ES-I3 (cell line): ENCODE measurements at regions not wholly inside any gene's neighbourhood (a gene's known extent, or its start where the extent isn't known, plus 50 kb on each side); places are given as distances from the start of the nearest gene placed in this dataset.
"Not testable (repeated sequence)": the region's sequence is repeated elsewhere in the genome, so short reads cannot be mapped to it uniquely, and the experiment has no call there.

Source experiments
- H3K36me3 ChIP-seq: 2 replicates; pipeline ENCODE4 v1.6.1; 2013; ENCODE audit warnings: mild to moderate bottlenecking, low read length, control low read depth, moderate library complexity; ENCODE audit not compliant: insufficient read depth
- H3K4me1 ChIP-seq: 2 replicates; pipeline ENCODE4 v1.6.1; 2013; ENCODE audit warnings: mild to moderate bottlenecking, control low read depth, low read length; ENCODE audit not compliant: insufficient read depth
- H3K9ac ChIP-seq: 2 replicates; pipeline ENCODE4 v1.6.1; 2013; ENCODE audit warnings: low read depth, mild to moderate bottlenecking, low read length, moderate library complexity
- H3K9me3 ChIP-seq: 2 replicates; pipeline ENCODE4 v1.6.1; 2013; ENCODE audit warnings: mild to moderate bottlenecking, low read length, moderate library complexity; ENCODE audit not compliant: control insufficient read depth, insufficient read depth

DNA sequence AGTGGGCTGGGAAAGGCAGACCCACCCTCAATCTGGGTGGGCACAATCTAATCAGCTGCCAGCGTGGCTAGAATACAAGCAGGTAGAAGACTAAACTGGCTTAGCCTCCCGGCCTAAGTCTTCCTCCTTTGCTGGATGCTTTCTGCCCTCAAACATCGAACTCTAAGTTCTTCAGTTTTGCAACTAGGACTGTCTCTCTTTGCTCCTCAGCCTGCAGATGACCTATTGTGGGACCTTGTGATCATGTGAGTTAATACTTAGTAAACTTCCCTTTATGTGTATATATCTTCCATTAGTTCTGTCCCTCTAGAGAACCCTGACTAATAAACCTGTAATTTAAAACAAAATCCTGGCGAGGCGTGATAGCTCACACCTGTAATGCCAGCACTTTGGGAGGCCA is 51.8 kb upstream of the SLC39A8 start:
- not testable (repeated sequence) for H3K36me3 ChIP-seq, H3K9me3 ChIP-seq, H3K9ac ChIP-seq
- peaks cover 12% of the 10 kb centered on the region; the same call in 1 of the 2 replicates for H3K4me1 ChIP-seq

DNA sequence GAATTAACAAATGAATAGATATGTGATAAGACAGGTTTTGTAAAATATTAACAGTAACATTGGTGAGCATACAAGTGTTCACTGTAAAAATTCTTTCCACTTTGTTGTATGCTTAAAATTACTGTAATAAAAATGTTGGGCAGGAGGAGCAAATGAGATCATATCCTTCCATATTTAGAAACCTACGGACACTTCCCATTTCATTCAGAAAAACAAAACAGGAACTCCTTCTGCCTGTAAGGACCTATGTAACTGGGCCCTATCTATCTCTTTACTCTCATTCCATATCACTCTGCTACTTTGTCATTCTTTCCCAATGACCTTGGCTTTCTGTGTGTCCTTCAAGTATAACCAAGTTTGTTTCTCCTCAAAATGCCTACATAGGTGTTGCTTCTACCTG is 53.7 kb upstream of the SLC39A8 start:
- Histone ChIP-seq H3K9ac (no peak overlapping the region), H3K9me3 (no peaks in the 10 kb centered on the region), H3K4me1 (no peaks in the 10 kb centered on the region), H3K36me3 (no peaks in the 10 kb centered on the region)

DNA sequence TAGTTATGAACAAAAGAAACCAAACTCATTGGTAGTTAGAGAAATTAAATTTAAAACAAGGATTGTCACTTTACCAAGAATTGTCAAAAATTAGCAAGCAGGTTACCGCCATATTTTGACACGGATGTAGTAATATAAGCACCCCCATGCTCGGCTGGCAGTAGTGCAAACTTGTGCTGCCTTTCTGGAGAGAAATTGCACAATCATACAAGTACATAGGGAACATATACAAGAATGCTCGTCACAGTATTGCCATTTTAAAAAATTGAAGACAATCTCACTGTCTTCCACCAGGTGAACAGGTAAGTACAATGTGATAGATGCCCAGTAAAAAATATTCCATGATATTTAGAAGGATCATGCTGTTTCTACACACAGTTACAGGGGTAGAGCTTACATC is 55.6 kb upstream of the SLC39A8 start:
- no peaks in the 10 kb centered on the region for H3K4me1 ChIP-seq
- H3K36me3 ChIP-seq: no peaks in the 10 kb centered on the region
- H3K9ac ChIP-seq: no peak overlapping the region
- H3K9me3 ChIP-seq: no peaks in the 10 kb centered on the region

DNA sequence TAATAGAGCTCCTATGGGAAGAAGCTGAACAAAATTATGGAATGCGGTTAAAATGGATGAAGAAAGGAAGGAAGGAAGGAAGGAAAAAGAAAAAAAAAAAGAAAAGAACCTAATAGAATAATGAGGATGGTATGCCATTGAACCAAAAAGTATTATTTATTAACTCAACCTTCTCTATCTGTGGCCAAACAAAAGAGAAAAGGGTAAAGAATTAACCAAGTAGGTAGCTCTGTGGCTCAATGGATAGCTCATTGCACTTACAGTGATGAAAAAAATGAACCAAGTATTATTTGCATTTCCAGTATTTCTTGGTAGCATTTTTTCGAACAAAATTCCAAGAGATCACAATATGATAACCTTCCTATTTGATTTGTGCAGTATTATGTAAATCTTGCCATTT is 56.9 kb upstream of the SLC39A8 start:
- Histone ChIP-seq H3K36me3 (no peaks in the 10 kb centered on the region), H3K9ac (no peak overlapping the region), H3K4me1 (no peaks in the 10 kb centered on the region), H3K9me3 (no peaks in the 10 kb centered on the region)

- Histone ChIP-seq H3K9me3 (no peaks in the 10 kb centered on the region), H3K4me1 (no peaks in the 10 kb centered on the region), H3K36me3 (no peaks in the 10 kb centered on the region), H3K9ac (no peak overlapping the region)
Measured at GRCh38 chr4:102403116-102403515, 57.8 kb upstream of the SLC39A8 start.

GRCh38 chr4:102404431-102404969 is 59.2 kb upstream of the SLC39A8 start:
- Histone ChIP-seq H3K36me3 (no peaks in the 10 kb centered on the region), H3K9ac (no peak overlapping the region), H3K9me3 (no peaks in the 10 kb centered on the region), H3K4me1 (no peaks in the 10 kb centered on the region)

GRCh38 chr4:102405821-102406401 is 60.6 kb upstream of the SLC39A8 start:
- H3K4me1 ChIP-seq: no peaks in the 10 kb centered on the region
- no peak overlapping the region for H3K9ac ChIP-seq
- no peaks in the 10 kb centered on the region for H3K36me3 ChIP-seq

GRCh38 chr4:102410884-102411283 is 65.6 kb upstream of the SLC39A8 start:
- not testable (repeated sequence) for H3K9ac ChIP-seq, H3K4me1 ChIP-seq, H3K36me3 ChIP-seq, H3K9me3 ChIP-seq

More at GRCh38 chr4:102405821-102406401, 60.6 kb upstream of the SLC39A8 start:
- no peaks in the 10 kb centered on the region for H3K9me3 ChIP-seq

- Histone ChIP-seq H3K9me3 (no peaks in the 10 kb centered on the region), H3K4me1 (no peaks in the 10 kb centered on the region), H3K9ac (no peak overlapping the region)
Measured at GRCh38 chr4:102411408-102411807, 66.1 kb upstream of the SLC39A8 start.

DNA sequence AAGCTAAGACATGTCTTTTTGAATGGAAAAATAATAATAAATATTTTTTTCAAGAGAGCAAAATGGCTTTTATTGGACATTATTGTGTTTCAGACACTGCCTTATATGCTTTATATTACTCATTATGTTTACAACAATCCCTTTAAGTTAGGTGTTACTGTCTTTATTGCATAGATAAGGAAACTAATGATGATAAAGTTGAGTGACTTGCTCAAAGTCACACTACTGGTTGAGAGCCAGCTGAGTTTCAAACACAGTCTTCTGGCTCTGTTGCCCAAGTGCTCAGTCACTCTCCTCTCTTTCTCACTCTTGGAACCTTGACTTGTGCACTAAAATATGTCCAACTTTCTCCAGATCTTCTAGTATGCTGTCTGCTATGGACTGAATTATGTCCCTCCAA is 71.5 kb upstream of the SLC39A8 start:
- H3K9ac ChIP-seq: no peak overlapping the region
- H3K4me1 ChIP-seq: no peaks in the 10 kb centered on the region
- no peaks in the 10 kb centered on the region for H3K9me3 ChIP-seq
- no peaks in the 10 kb centered on the region for H3K36me3 ChIP-seq

More at GRCh38 chr4:102411408-102411807, 66.1 kb upstream of the SLC39A8 start:
- H3K36me3 ChIP-seq: no peaks in the 10 kb centered on the region

GRCh38 chr4:102420563-102421398 is 75.5 kb upstream of the SLC39A8 start:
- Histone ChIP-seq H3K4me1 (no peaks in the 10 kb centered on the region), H3K9ac (no peak overlapping the region), H3K9me3 (peaks cover 4% of the 10 kb centered on the region; the same call in 1 of the 2 replicates), H3K36me3 (no peaks in the 10 kb centered on the region)

GRCh38 chr4:102422843-102423242 is 77.6 kb upstream of the SLC39A8 start:
- Histone ChIP-seq H3K9ac (no peak overlapping the region), H3K36me3 (no peaks in the 10 kb centered on the region), H3K9me3 (peaks cover 4% of the 10 kb centered on the region; the same call in 1 of the 2 replicates), H3K4me1 (no peaks in the 10 kb centered on the region)

- no peak overlapping the region for H3K9ac ChIP-seq
- peaks cover 4% of the 10 kb centered on the region; the same call in 1 of the 2 replicates for H3K9me3 ChIP-seq
- H3K4me1 ChIP-seq: no peaks in the 10 kb centered on the region
- H3K36me3 ChIP-seq: no peaks in the 10 kb centered on the region
Measured at GRCh38 chr4:102423375-102423774, 77.8 kb upstream of the NFKB1 start.

DNA sequence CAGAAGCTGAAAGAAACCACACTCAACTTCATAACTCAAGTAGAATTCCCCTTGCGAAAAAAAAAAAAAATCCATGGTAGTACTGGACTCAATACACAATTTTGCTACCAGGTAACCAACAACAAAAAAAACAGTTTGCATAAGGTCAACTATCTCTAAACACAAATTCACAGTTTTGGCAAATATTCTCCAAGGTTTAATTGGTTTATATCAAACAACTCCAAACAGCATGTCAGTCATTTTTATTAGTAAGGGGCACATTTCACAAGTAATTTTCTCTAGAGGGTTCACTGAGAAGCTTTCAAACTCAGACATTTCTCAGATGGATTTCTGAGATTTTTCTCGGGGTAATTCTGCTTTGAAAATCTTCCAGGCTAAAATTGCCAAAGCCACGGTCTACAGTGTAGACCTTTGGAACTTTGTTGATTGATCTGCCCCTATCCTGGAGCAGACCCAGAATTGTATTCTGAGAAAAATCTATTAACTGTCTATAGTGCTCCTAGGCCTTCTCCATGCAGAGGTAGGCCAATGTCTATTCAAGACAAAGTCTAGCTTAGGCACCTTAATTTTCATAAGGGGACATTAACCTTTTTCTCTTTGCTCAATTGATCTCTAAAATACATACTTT is 73.7 kb upstream of the NFKB1 start:
- Histone ChIP-seq H3K9ac (no peak overlapping the region), H3K4me1 (peaks cover 5% of the 10 kb centered on the region; the same call in 1 of the 2 replicates), H3K9me3 (peaks cover 4% of the 10 kb centered on the region; the same call in 1 of the 2 replicates), H3K36me3 (no peaks in the 10 kb centered on the region)
